GF-D8 (cell line): ENCODE measurements at regions not wholly inside any gene's neighbourhood (a gene's known extent, or its start where the extent isn't known, plus 50 kb on each side); places are given as distances from the start of the nearest gene placed in this dataset.

Experiments used
- DNase-seq: peaks from one replicate; lab custom pipeline; 2025; lab: John Stamatoyannopoulos, UW

- no peak for DNase-seq
Measured at GRCh38 chr20:22791877-22792525, 207.6 kb upstream of the FOXA2 start.

- no peak for DNase-seq
Measured at GRCh38 chr20:22794200-22794599, 209.8 kb upstream of the FOXA2 start.

GRCh38 chr20:22795433-22795832 is 211.1 kb upstream of the FOXA2 start:
- no peak for DNase-seq

- no peak for DNase-seq
Measured at GRCh38 chr20:22795871-22796270, 211.5 kb upstream of the FOXA2 start.

- DNase-seq, result no peak
Measured at GRCh38 chr20:22796469-22797077, 212.2 kb upstream of the FOXA2 start.

GRCh38 chr20:22797103-22797502 is 212.7 kb upstream of the FOXA2 start:
- no peak for DNase-seq

- no peak for DNase-seq
Measured at GRCh38 chr20:22799687-22800086, 215.3 kb upstream of the FOXA2 start.

GRCh38 chr20:22800129-22800528 is 215.8 kb upstream of the FOXA2 start:
- no peak for DNase-seq

GRCh38 chr20:22801528-22801927 is 217.2 kb upstream of the FOXA2 start:
- DNase-seq, result no peak

- no peak for DNase-seq
Measured at GRCh38 chr20:22802296-22802695, 217.9 kb upstream of the FOXA2 start.

- no peak for DNase-seq
Measured at GRCh38 chr20:22805219-22805618, 220.8 kb upstream of the FOXA2 start.

GRCh38 chr20:22805996-22806395 is 221.6 kb upstream of the FOXA2 start:
- no peak for DNase-seq

- no peak for DNase-seq
Measured at GRCh38 chr20:22807045-22807444, 222.7 kb upstream of the FOXA2 start.

- DNase-seq, result no peak
Measured at GRCh38 chr20:22807646-22808244, 223.4 kb upstream of the FOXA2 start.

- DNase-seq, result no peak
Measured at GRCh38 chr20:22808628-22809027, 224.3 kb upstream of the FOXA2 start.

- no peak for DNase-seq
Measured at GRCh38 chr20:22810030-22810429, 225.1 kb upstream of the SSTR4 start.

- DNase-seq, result no peak
Measured at GRCh38 chr20:22810626-22811569, 224.2 kb upstream of the SSTR4 start.

- no peak for DNase-seq
Measured at GRCh38 chr20:22814471-22815205, 220.5 kb upstream of the SSTR4 start.

- no peak for DNase-seq
Measured at GRCh38 chr20:22815206-22815551, 219.9 kb upstream of the SSTR4 start.

- no peak for DNase-seq
Measured at GRCh38 chr20:22815603-22816315, 219.4 kb upstream of the SSTR4 start.

- no peak for DNase-seq
Measured at GRCh38 chr20:22818636-22819035, 216.5 kb upstream of the SSTR4 start.
